ENCODE measurements at regions not wholly inside any gene's neighbourhood (a gene's known extent, or its start where the extent isn't known, plus 50 kb on each side); places are given as distances from the start of the nearest gene placed in this dataset.

DNA sequence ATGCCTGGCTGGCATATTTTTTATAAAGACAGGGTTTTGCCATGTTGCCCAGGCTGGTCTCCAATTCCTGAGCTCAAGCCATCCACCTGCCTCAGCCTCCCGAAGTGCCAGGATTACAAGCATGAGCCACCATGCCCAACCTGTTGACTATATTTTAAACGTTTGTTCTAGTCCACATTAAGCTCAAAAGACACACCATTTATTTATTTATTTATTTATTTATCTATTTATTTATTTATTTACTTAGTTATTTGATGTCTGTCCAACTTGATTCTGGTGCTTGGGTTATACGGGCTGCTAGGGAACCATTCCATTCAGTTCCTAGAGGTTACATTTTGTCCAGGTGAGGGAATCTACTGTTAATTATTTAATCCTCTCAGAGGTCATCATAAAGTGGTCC lies 98.1 kb upstream of the ADGRL4 start:
- TF ChIP-seq EZH2 (IDR thresholded peaks at IDR 0.05; ENCODE audit: insufficient read depth, poor library complexity, severe bottlenecking), result no peak
- no peak for TF ChIP-seq EZH2phosphoT487 (IDR thresholded peaks at IDR 0.05; ENCODE audit: insufficient read depth, low read depth)

Data from GM23248 (cell line).